Tibial artery (tissue), 4 donors: ENCODE measurements at regions not wholly inside any gene's neighbourhood (a gene's known extent, or its start where the extent isn't known, plus 50 kb on each side); places are given as distances from the start of the nearest gene placed in this dataset.

ENCODE experiments used
- DNase-seq, 2 donors: peaks; one replicate each; pipeline ENCODE4 v3.0.0-alpha.2; 2019
- H3K27ac ChIP-seq, 2 donors: fragments of 200-600 bp; sonication (generic) in 1 of 2; 1 replicate in 1 of 2; 2 replicates in 1 of 2; pipeline ENCODE4 v1.5.1; 2018 to 2019; ENCODE audit warnings: mild to moderate bottlenecking in 1 of 2
- H3K27me3 ChIP-seq, 2 donors: fragments of 200-600 bp; sonication (generic) in 1 of 2; one replicate each; pipeline versions ENCODE4 v1.5.1 to v1.6.0; 2016 to 2019
- H3K36me3 ChIP-seq, 3 donors: fragments of 200-600 bp; sonication (generic) in 2 of 3; one replicate each; pipeline ENCODE4 v1.5.1; 2016 to 2019; ENCODE audit warnings: mild to moderate bottlenecking in 2 of 3
- H3K4me1 ChIP-seq, 4 donors: fragments of 200-600 bp; sonication (generic) in 2 of 4; 1 replicate in 3 of 4; 2 replicates in 1 of 4; pipeline ENCODE4 v1.5.1; 2016 to 2019
- H3K4me3 ChIP-seq, 2 donors: fragments of 200-600 bp; sonication (generic) in 1 of 2; 1 replicate in 1 of 2; 2 replicates in 1 of 2; pipeline ENCODE4 v1.5.1; 2018 to 2019; ENCODE audit warnings: mild to moderate bottlenecking in 2 of 2
- H3K9me3 ChIP-seq, 3 donors: fragments of 200-600 bp; sonication (generic) in 1 of 3; one replicate each; pipeline ENCODE4 v1.5.1; 2016 to 2019
- CTCF ChIP-seq, 2 experiments: fragments of 200-600 bp in 1 of 2; fragments of 450-650 bp in 1 of 2; IDR thresholded peaks; one replicate each; pipeline ENCODE4 v1.5.1; 2017 to 2019; ENCODE audit warnings: antibody characterized with exemption in 2 of 2, mild to moderate bottlenecking in 1 of 2, moderate library complexity in 1 of 2
- intact Hi-C: fragments of 100-400 bp; cut with DNase I; formaldehyde crosslinking; loops from one replicate; pipeline ENCODE4 v1.15.0; 2023; ENCODE audit warnings: low total_unique reads

- H3K4me1 ChIP-seq: peaks cover 0 to 8% (median 0%) of the 10 kb centered on the region in 4 donors
- intact Hi-C loops: no loop called here
- TF ChIP-seq CTCF (IDR thresholded peaks at IDR 0.05): no peak
- no peaks in the 10 kb centered on the region for H3K27me3 ChIP-seq
- H3K4me3 ChIP-seq: no peak overlapping the region
- DNase-seq: peak in 1 of 2 donors; percentile 51
- no peaks in the 10 kb centered on the region for H3K36me3 ChIP-seq
- H3K27ac ChIP-seq: no peak overlapping the region
- H3K9me3 ChIP-seq: no peaks in the 10 kb centered on the region
Measured at GRCh38 chr10:121096617-121097431, 245.7 kb downstream of the WDR11 start.

GRCh38 chr10:121098211-121098610 lies 247.0 kb downstream of the WDR11 start:
- H3K27ac ChIP-seq: no peak overlapping the region
- DNase-seq: no peak
- no peaks in the 10 kb centered on the region for H3K36me3 ChIP-seq
- no peak for TF ChIP-seq CTCF (IDR thresholded peaks at IDR 0.05)
- intact Hi-C loops: no loop called here
- no peaks in the 10 kb centered on the region for H3K4me1 ChIP-seq
- no peak overlapping the region for H3K4me3 ChIP-seq
- no peaks in the 10 kb centered on the region for H3K9me3 ChIP-seq
- no peaks in the 10 kb centered on the region for H3K27me3 ChIP-seq

DNA sequence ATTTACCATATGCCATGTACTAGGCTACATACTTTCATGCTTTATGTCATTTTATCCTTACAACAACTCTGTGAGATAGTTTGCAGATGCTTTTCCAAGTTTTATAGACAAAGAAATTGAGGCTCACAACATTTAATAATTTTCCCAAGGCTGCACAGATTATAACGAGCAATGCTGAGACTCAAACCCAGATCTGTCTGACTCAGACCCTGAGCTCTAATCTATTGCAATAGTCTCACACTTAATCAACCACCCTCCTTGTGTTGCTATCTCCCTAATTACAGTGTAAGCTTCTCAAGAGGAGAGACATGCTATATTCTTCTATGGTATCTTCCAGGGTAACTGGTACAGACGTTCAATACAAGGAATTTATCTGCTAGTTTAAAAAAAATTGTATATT lies 247.6 kb downstream of the WDR11 start:
- no peak for TF ChIP-seq CTCF (IDR thresholded peaks at IDR 0.05)
- Histone ChIP-seq H3K4me3 (no peak overlapping the region), H3K27me3 (no peaks in the 10 kb centered on the region), H3K27ac (no peak overlapping the region), H3K9me3 (no peaks in the 10 kb centered on the region), H3K4me1 (no peaks in the 10 kb centered on the region), H3K36me3 (no peaks in the 10 kb centered on the region)
- no peak for DNase-seq
- intact Hi-C loops: no loop called here

GRCh38 chr10:121099181-121099580 lies 248.0 kb downstream of the WDR11 start:
- no peak overlapping the region for H3K4me3 ChIP-seq
- no peak overlapping the region for H3K27ac ChIP-seq
- intact Hi-C loops: no loop called here

GRCh38 chr10:121099592-121099991 lies 248.4 kb downstream of the WDR11 start:
- intact Hi-C loops: no loop called here
- Histone ChIP-seq H3K27ac (no peak overlapping the region), H3K9me3 (no peaks in the 10 kb centered on the region), H3K4me3 (no peak overlapping the region), H3K4me1 (no peaks in the 10 kb centered on the region), H3K27me3 (no peaks in the 10 kb centered on the region), H3K36me3 (no peaks in the 10 kb centered on the region)
- TF ChIP-seq CTCF (IDR thresholded peaks at IDR 0.05): no peak
- no peak for DNase-seq

More at GRCh38 chr10:121099181-121099580, 248.0 kb downstream of the WDR11 start:
- no peaks in the 10 kb centered on the region for H3K9me3 ChIP-seq
- H3K4me1 ChIP-seq: no peaks in the 10 kb centered on the region
- no peak for DNase-seq
- TF ChIP-seq CTCF (IDR thresholded peaks at IDR 0.05): no peak
- no peaks in the 10 kb centered on the region for H3K36me3 ChIP-seq
- H3K27me3 ChIP-seq: no peaks in the 10 kb centered on the region
